ENCODE measurements at regions not wholly inside any gene's neighbourhood (a gene's known extent, or its start where the extent isn't known, plus 50 kb on each side); places are given as distances from the start of the nearest gene placed in this dataset.

DNA sequence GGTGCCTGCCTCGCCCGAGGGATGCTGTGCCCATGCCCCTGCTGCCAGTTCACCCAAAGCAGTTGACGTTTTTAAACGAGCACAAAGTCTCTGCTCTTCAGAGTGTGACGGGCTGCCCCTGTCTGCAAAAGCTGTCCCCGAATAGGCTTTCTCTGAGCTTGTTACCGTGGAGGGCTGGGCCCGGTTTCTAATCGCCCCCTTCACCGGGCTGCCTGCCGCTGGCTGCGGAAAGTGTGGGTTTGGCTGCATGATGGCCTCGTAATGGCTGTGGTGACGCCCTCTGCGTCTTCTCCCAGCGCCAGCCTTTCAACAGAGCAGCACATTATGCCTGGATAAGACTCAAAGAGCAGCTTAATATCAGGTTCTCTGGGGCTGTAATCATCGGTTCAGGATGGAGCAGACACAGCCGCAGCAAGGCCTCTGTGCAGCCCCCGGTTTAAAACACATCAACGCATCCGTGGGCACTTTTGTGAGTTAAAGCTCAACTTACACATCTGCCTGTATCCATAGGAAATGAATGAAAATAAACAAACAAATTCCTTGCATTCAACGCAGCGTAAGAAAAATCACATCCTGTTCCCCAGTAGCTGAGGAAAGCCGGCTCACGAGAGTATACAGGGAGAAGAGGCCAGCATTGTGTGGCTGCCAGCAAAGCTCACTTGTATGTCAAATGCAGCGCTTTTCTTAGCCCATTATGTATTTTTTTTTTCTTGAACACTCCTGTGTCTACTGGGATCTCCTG lies 166.4 kb upstream of the SOX1 start:
- no peak for FAIRE-seq
- TF ChIP-seq, protein P1, sequence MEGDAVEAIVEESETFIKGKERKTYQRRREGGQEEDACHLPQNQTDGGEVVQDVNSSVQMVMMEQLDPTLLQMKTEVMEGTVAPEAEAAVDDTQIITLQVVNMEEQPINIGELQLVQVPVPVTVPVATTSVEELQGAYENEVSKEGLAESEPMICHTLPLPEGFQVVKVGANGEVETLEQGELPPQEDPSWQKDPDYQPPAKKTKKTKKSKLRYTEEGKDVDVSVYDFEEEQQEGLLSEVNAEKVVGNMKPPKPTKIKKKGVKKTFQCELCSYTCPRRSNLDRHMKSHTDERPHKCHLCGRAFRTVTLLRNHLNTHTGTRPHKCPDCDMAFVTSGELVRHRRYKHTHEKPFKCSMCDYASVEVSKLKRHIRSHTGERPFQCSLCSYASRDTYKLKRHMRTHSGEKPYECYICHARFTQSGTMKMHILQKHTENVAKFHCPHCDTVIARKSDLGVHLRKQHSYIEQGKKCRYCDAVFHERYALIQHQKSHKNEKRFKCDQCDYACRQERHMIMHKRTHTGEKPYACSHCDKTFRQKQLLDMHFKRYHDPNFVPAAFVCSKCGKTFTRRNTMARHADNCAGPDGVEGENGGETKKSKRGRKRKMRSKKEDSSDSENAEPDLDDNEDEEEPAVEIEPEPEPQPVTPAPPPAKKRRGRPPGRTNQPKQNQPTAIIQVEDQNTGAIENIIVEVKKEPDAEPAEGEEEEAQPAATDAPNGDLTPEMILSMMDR (IDR thresholded peaks at IDR 0.05; ENCODE audit: borderline replicate concordance, extremely low read depth, insufficient read depth) = no peak
- H3K4me1 ChIP-seq (ENCODE audit: control insufficient read depth in 2 of 3, insufficient read depth in 2 of 3, low read depth in 1 of 3, low read length in 3 of 3) = no peaks in the 10 kb centered on the region
- no peaks in the 10 kb centered on the region for H3K36me3 ChIP-seq (ENCODE audit: control insufficient read depth in 2 of 3, insufficient read depth in 3 of 3, low read length in 3 of 3)
- H3K4me3 ChIP-seq (ENCODE audit: low read length in 3 of 3) = no peak overlapping the region
- H3K9ac ChIP-seq (ENCODE audit: low read length in 3 of 3) = no peak overlapping the region
- H3K27me3 ChIP-seq (ENCODE audit: control insufficient read depth, insufficient read depth, low read length) = no peaks in the 10 kb centered on the region
- H3K27ac ChIP-seq (ENCODE audit: low read depth in 2 of 2, low read length in 2 of 2) = no peak overlapping the region
- no peaks in the 10 kb centered on the region for H3K9me3 ChIP-seq (ENCODE audit: control insufficient read depth in 2 of 3, insufficient read depth in 1 of 3, low read length in 3 of 3)
- DNase-seq = peak in 4 of 5 donors; percentile 70 to 91 (median 82)
- intact Hi-C loops (cut with DNase I) = no loop called here

DNA sequence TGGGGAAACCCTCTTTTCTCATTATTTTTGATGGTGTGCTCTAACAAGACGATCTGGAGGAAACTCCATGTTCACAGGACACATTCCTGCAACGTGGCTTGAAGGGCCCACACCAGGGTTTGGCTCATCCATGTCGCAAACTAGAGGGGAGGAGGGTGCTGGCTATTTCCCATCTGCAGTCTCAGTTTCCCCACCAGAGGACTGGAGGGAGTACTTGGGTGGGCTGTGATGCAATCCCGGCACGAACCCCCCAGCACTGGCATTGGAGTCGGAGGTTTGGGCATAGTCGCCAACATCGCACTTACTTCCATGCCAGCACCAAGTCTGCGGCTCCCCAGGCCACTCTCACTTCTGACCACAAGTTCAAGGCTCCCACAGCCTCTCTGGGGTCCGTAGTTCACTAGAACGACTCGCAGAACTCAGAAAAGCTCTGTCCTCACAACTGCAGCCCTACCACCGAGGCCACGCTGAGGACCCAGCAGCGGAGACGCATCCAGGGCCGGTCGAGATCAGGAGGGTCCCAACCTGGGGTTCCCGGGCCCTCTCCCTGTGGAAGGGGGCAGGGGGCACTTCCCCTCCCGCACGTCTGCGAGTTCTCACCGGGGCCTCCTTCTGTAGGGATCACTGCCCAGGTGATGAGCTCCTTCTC lies 165.6 kb upstream of the SOX1 start:
- FAIRE-seq (no peak), DNase-seq (no peak)
- H3K4me3 ChIP-seq (ENCODE audit: low read length in 3 of 3) = no peak overlapping the region
- H3K9me3 ChIP-seq (ENCODE audit: control insufficient read depth in 2 of 3, insufficient read depth in 1 of 3, low read length in 3 of 3) = no peaks in the 10 kb centered on the region
- TF ChIP-seq, protein P1 (IDR thresholded peaks at IDR 0.05; ENCODE audit: borderline replicate concordance, extremely low read depth, insufficient read depth) = no peak
- intact Hi-C loops (cut with DNase I) = no loop called here
- H3K27ac ChIP-seq (ENCODE audit: low read depth in 2 of 2, low read length in 2 of 2) = no peak overlapping the region
- no peaks in the 10 kb centered on the region for H3K27me3 ChIP-seq (ENCODE audit: control insufficient read depth, insufficient read depth, low read length)
- H3K4me1 ChIP-seq (ENCODE audit: control insufficient read depth in 2 of 3, insufficient read depth in 2 of 3, low read depth in 1 of 3, low read length in 3 of 3) = no peaks in the 10 kb centered on the region
- no peak overlapping the region for H3K9ac ChIP-seq (ENCODE audit: low read length in 3 of 3)
- H3K36me3 ChIP-seq (ENCODE audit: control insufficient read depth in 2 of 3, insufficient read depth in 3 of 3, low read length in 3 of 3) = no peaks in the 10 kb centered on the region

DNA sequence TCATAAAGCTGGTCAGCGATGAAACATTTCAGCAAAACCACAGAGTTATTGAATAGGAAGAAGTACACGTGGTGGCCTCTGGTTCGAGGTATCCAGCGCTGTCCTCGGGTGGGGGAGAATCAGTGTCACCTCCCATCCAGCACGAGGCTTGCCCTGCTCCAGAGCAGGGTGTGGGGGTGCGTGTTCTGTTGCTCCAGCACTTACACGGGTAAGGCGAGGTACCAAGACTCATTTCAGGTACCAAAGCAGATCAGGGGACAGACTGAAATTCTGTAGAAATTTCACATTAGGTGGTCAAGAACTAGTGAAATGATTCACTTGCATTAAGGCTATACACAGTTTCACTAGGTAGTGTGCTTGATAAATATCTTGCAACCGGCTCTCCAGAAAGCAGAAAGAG lies 164.2 kb upstream of the SOX1 start:
- H3K4me1 ChIP-seq (ENCODE audit: control insufficient read depth in 2 of 3, insufficient read depth in 2 of 3, low read depth in 1 of 3, low read length in 3 of 3) = no peaks in the 10 kb centered on the region
- no peaks in the 10 kb centered on the region for H3K36me3 ChIP-seq (ENCODE audit: control insufficient read depth in 2 of 3, insufficient read depth in 3 of 3, low read length in 3 of 3)
- intact Hi-C loops (cut with DNase I) = no loop called here
- H3K27me3 ChIP-seq (ENCODE audit: control insufficient read depth, insufficient read depth, low read length) = no peaks in the 10 kb centered on the region
- H3K4me3 ChIP-seq (ENCODE audit: low read length in 3 of 3) = no peak overlapping the region
- TF ChIP-seq, protein P1 (IDR thresholded peaks at IDR 0.05; ENCODE audit: borderline replicate concordance, extremely low read depth, insufficient read depth) = no peak
- no peak overlapping the region for H3K27ac ChIP-seq (ENCODE audit: low read depth in 2 of 2, low read length in 2 of 2)
- H3K9ac ChIP-seq (ENCODE audit: low read length in 3 of 3) = no peak overlapping the region
- FAIRE-seq (no peak), DNase-seq (no peak)
- no peaks in the 10 kb centered on the region for H3K9me3 ChIP-seq (ENCODE audit: control insufficient read depth in 2 of 3, insufficient read depth in 1 of 3, low read length in 3 of 3)

Data from kidney (tissue), 13 donors.